ENCODE measurements at regions not wholly inside any gene's neighbourhood (a gene's known extent, or its start where the extent isn't known, plus 50 kb on each side); places are given as distances from the start of the nearest gene placed in this dataset.

DNA sequence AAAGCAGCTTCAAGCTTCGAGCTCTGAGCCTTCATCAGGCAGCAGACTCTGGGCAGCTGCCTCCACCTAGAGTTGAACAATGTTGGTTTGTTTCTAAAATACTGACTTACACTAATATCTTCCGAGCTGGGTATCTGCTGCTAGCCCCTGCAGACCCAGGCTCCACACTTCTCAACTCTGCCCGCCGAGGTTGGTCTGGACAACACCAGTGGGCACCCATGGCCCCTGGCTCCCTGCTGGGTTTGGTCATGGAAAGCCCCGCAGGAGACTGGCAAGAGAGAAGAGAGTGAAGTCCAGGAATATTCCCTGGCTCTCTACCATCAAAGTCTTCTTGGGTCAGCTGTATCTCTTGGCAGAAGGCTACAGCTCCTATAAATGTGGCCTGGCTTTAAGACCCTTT, 214.2 kb upstream of the TMEM132C start:
- no peak for DNase-seq

DNA sequence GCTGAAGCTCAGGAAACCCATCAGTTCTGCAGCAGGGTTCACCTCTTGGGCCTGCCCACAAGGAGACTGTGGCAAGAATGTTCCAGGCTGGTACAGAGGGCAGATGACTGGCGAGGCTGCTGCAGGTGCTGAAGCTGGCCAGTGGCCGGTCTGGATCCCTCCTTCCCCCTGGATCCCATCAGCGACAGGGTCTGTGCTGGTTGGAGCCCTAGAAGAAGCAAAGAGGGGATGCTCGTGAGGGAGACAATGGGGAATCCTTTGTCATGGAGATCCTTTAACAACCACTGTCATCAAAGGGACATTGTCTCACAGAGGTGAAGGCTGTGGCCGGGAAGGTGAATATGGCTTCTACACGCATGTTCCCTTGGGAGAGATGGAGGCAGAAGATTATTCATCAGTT, 211.4 kb upstream of the TMEM132C start:
- DNase-seq, result no peak

DNA sequence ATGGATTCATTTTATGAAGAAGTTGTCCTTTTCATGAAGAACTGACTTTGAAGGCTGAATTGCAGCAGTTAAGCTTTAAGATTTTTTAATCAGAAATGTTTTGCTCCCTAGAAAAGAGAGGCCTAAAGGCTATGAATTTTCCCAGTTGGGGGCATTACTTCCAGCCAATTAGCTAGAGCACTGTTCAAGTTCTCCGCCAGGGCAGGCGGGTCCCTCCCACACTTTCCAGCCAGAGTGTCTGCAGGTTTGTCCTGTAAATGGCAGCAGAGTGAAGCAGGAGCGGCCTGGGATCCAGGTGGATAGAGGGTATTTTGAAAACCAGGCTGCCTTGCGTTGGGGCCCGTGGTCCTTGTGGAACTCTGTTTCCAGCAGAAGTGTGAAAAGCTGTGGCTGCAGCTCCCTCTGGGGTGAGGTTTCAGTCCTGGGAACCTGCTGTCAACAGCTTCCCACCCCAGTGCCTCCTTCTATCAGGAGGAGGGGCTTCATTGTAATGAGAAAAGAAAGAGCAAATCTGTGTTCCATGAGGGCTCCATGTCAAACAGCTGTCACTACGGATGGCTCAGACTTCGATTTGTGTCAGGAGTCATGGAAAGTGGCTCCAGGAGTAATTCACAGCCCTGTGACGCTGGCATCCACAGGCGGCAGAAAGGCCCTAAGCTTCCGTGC, 210.7 kb upstream of the TMEM132C start:
- DNase-seq, result no peak

DNA sequence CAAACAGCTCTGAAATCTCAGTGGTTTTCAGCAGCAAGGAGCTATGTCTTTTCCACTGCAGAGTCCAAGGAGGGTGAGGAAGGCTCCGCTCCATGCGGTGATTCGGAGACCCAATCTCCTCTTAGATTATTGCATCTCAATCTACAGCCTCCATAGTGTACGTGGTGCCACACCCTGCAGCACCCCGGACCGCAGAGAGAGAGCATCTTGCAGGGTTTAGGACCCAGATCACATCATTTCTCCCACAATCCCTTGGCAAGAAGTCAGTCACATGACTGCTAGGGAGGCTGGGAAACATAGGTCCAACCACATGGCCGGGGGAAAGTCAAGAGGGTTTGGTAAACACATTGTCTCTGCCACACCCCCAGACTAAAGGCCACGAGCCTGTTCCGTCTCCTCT, 209.4 kb upstream of the TMEM132C start:
- DNase-seq, result no peak

DNA sequence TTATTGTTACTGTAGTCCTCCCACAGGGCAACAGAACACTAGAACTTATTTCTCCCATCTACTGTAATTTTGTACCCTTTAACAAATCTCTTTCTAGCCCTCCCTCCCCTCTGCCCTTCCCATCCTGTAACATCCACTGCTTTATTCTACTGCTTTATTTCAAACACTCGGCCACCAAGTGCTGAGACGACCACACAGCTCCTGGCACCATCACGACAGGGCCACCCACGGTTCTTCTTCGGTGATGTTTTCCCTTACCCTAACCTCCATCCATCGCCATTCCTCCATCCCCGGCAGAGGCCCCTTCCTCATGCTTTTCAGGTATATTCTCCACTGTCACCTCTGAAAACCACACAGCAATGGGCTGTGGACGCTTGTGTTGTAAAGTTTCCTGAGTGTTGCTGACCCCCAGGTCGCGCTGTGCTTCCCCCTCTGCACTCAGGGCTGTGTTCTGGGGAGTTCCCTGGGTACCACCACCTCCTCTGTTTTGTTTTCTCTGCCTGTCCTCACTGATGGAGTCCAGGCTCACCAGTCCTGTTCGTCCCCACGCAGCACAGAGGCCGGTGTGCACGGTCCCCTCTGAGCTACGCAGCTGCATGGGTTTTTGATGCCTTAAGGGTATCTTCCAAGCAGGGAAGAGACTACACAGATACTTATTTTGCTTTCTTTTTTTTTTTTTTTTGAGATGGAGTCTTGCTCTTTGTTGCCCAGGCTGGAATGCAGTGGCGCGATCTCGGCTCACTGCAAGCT, 207.2 kb upstream of the TMEM132C start:
- no peak for DNase-seq

DNA sequence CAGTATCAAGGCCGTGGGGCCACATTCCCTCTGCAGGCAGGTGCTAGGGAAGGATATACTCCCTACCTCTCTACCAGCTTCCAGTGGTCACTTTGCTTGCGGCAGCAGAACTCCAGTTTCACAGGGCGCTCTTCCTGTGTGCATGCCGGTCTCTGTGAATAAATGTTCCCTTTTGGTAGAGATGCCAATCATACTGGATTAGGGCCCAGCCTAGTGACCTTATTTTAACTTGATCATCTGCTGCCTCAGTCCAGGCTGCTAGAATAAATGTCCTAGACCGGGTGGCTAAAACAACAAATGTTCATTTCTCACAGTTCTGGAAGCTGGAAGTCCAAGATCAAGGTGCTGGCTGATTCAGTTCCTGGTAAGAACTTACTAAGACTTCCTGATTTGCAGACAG, 198.8 kb upstream of the TMEM132C start:
- no peak for DNase-seq

DNA sequence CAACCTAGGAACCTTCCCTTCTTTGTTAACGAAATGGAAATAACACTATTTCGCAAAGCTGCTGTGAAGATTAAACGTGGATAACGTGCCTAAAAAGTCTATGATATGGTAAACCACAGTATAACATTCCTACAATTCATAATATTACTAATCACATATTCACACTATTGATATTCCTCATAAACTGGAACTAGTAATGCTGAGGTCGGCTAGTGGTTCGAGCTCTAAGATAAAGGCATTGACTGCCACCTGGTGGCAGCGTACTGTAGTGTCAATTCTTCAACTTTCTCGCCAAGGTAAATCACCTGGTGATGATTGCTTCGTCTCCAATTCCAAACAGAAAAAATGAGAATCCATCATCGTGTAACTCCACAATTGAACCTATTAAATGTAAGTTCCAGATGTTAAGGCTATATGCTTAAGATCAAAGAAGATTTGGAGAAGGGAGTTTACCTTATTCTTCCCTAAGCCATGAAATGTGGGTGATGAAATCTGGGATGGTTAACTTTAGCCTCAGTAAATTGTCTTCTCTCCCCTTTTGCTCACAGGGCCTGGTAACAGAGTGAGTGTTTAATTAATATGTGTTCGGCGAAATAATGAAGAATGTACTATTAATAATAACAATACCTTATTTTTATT, 197.5 kb upstream of the TMEM132C start:
- peak; percentile 23 for DNase-seq

DNA sequence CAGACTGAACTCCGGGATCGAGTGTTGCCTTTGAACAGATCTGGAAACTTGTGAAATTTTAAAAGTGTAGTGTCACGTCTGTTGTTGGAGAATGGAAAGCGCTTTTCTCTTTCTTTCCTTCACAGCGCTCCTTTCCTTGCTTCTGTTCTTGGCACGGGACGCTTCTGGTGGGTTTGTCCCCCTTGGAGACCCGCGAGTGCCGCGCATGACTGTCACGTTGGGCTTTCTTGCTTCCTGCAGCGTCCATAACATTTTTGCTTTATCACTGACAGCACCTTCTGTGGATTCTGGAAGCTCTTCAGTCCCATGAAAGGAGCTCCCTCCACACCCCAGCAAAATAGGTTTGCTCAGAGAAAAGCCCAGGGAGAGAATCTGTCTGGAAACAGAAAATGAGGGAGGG, 193.0 kb upstream of the TMEM132C start:
- DNase-seq, result no peak

DNA sequence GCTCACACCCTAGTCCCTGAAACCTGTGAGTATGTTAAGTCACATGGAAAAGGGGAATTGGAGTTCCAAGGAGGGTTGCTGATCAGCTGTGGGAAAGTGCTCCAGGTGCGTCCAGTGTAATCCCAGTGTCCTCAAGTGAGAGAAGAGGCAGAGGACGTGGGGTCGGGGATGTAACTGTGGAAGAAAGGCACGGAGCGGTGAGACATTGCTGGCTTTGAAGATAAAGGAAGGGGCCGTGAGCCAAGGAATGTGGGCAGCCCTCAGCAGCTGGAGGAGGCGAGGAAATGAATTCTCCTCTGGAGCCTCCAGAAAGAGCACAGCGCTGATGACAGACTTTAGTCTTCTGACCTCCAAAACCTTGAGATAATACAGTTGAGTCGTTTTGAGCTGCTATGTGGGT, 191.6 kb upstream of the TMEM132C start:
- DNase-seq, result no peak

DNA sequence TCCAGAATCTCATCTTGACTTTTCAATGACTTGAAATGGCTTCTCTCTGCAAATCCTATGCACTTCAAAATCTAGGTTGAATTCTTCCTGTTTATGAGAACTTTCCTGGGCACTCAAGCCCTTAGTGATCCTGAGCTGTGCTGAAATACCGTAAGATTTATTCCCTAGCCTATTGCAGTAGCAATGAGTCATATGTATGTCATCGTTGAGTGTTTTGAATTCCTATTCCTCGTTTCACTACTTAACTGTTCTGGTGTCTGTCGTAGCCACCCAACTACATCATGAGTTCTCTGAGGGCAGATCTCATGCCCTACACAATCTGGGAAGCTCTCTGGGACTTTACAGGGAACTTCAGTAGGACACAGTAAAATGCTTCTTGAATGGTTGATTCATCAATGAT, 190.8 kb upstream of the TMEM132C start:
- no peak for DNase-seq

GRCh38 chr12:128077211-128077916, 189.6 kb upstream of the TMEM132C start:
- no peak for DNase-seq

- DNase-seq, result no peak
Observed at GRCh38 chr12:128077917-128078298, 189.1 kb upstream of the TMEM132C start.

DNA sequence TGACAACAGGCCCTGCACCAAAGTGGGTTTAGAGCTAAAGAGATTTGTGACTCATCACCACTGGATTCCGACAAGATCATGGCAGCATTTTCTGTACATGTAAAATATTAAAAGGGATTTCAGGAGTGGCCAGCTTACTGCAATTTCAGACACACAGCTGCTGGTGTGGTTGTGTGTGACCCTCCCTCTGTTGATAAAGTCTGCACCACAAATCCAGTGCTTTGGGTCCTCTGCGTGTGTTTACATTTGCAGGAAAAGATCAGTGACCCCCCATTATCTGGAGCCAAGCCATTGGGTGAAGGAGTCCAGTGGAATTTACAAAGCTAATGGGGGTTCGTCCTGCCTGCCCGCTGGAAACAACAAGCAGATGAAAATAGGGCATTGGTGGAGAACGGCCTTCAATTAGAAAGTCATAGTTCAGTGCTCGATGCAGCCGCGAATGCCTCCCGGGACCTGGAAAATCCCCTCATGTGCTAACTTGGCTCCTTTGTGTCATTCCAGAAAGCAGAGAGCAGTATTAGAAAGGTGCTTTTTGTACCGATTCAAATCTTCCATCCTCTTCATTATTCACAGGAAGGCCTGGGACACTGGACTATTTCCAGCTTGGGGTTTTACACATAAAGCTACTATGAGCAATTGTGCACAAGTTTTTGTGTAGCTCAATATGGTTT, 188.5 kb upstream of the TMEM132C start:
- no peak for DNase-seq

DNA sequence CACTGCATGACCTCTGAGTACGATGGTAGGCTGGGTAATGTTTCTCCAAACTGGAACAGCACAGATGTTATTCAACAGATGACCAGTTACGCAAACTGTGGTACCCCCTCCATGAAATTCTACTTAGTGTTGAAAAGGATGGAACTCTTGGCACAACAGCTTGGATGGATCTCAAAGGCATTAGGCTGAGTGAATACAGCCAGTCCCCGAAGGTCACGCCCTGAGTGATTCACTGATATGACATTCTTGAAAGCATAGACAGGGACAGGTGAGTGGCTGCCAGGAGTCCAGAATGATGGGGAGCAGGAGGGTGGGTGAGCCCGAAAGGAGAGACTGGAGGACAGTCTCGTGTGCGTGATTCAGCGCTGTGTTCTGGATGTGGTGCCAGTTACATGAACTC, 187.5 kb upstream of the TMEM132C start:
- no peak for DNase-seq

DNA sequence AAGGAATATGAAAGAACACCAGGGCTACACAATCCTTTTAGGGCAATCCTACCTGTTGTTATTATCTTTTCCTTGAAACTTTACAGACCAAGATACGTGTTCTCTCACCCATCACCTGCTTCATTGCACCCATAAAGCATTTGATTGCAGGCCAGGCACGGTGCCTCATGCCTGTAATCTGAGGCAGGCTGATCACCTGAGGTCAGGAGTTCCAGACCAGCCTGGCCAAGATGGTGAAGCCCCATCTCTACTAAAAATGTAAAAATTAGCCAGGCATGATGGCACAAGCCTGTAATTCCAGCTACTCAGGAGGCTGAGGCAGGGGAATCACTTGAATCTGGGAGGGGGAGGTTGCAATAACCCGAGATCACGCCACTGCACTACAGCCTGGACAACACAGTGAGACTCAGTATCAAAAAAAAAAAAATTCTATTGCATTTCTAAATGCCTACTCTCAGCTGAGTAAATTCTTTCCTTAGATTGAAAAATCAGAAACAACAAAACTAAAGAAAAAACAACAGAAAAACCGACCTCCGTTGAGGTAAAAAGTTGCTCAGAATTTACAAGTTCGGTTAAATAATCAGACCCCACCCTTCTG, 183.7 kb upstream of the TMEM132C start:
- no peak for DNase-seq

DNA sequence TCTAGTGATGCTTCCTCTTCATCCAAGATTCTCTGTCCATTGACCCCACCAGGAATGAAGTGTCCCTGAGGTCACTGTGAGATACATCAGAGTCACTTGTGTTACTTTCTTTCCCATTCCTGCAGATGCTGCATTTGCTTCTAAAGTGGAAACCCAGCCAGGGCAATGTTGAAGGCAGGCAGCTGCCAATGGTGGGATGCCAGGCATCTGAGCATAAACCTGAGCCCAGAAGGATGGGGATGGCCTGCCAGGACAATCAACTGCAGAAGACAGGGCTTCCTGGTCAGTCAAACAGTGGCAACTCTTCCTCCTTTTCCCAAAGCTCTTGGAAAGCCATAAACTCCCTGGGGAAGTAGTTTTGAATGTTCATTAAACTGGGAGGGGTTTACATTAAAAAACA, 178.0 kb upstream of the TMEM132C start:
- no peak for DNase-seq

DNA sequence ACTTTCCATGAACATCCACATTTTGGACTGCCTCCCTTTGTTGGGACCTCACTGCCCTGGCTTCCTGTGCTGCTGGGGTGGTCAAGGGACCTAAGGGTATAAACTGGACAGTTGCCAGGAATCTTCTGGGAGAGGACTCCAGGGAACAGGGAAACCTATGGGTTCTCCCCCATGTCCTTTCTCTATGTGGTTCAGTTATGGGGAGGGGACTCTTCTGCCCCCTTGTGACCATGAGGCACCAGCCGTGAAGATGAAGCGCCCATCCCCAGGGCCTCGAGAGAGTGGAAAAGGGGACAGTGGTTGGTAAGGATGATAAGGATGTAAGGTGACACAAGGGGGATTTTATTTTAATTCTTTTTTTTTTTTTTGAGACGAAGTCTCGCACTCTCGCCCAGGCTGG, 177.0 kb upstream of the TMEM132C start:
- DNase-seq, result no peak

DNA sequence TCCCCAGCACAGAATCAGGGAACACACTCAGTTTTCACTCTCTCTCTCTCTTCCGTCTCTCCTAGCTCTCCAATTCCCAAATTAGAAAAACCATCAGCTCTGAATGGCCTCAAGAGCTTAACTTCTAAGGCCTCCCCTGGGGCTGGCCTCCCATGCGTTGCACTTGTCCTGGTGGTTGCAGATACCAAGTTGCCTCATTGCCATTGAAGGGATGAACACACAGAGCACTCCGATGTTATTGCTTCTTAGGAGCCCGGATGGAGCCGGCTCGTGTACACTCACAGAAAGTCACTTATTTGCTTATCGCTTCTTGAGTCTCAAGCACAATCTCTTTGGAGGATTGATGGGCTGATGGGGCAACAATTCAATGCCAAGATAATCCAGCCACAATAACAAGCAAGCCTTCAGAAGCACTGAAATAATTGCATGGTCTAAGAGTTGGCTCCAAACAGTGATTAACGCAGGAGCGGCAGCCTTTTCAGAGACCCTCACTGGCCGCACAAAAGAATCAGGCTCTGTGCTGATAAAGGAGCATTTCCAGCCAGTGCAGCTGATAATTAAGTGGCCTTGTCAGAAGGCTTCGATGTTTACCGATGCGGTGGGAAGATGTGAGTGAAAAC, 175.8 kb upstream of the TMEM132C start:
- no peak for DNase-seq

- DNase-seq, result no peak
Observed at GRCh38 chr12:128091951-128092382, 175.0 kb upstream of the TMEM132C start.

GRCh38 chr12:128098730-128099129, 168.2 kb upstream of the TMEM132C start:
- no peak for DNase-seq

GRCh38 chr12:128103152-128103551, 163.8 kb upstream of the TMEM132C start:
- DNase-seq, result no peak

GRCh38 chr12:128109236-128109635, 157.7 kb upstream of the TMEM132C start:
- DNase-seq, result no peak

All from NCI-H2107 (cell line).